SH-SY5Y (cell line): ENCODE measurements at regions not wholly inside any gene's neighbourhood (a gene's known extent, or its start where the extent isn't known, plus 50 kb on each side); places are given as distances from the start of the nearest gene placed in this dataset.

Source experiments
- GATA2 ChIP-seq: IDR thresholded peaks from 2 replicates; pipeline ENCODE4 v1.6.1; 2011; ENCODE audit warnings: mild to moderate bottlenecking, low read depth, low read length
- GATA3 ChIP-seq: IDR thresholded peaks from 2 replicates; pipeline ENCODE4 v1.6.1; 2011; ENCODE audit warnings: low read depth, mild to moderate bottlenecking, low read length, moderate library complexity

GRCh38 chr18:46364048-46364447 is 259.9 kb downstream of the HAUS1 start:
- TF ChIP-seq GATA3 (no peak), GATA2 (no peak)
